Activated naive CD8-positive, alpha-beta T cell treated with anti-CD3 and anti-CD28 coated beads, Interleukin-2, amount 50 U/mL, for 24 hours (primary cell): ENCODE measurements at regions not wholly inside any gene's neighbourhood (a gene's known extent, or its start where the extent isn't known, plus 50 kb on each side); places are given as distances from the start of the nearest gene placed in this dataset.

Experiments
- ATAC-seq: fragments of 150-1000 bp; cut with Tn5 transposase; one replicate; pipeline ENCODE4 v1.10.0; 2021
- DNase-seq: peaks from one replicate; pipeline ENCODE4 v3.0.0; 2021
- H3K27ac Mint-ChIP-seq: one replicate; pipeline ENCODE4 v1.8.0; 2021; ENCODE audit warnings: mild to moderate bottlenecking, mixed read lengths
- H3K27me3 Mint-ChIP-seq: one replicate; pipeline ENCODE4 v1.8.0; 2021; ENCODE audit warnings: mixed read lengths
- H3K36me3 Mint-ChIP-seq: one replicate; pipeline ENCODE4 v1.8.0; 2021; ENCODE audit warnings: low read depth, mixed read lengths
- H3K4me1 Mint-ChIP-seq: one replicate; pipeline ENCODE4 v1.8.0; 2021; ENCODE audit warnings: mixed read lengths
- H3K4me3 Mint-ChIP-seq: one replicate; pipeline ENCODE4 v1.8.0; 2021; ENCODE audit warnings: mild to moderate bottlenecking, moderate library complexity, mixed read lengths
- H3K9me3 Mint-ChIP-seq: one replicate; pipeline ENCODE4 v1.8.0; 2021; ENCODE audit warnings: mixed read lengths

DNA sequence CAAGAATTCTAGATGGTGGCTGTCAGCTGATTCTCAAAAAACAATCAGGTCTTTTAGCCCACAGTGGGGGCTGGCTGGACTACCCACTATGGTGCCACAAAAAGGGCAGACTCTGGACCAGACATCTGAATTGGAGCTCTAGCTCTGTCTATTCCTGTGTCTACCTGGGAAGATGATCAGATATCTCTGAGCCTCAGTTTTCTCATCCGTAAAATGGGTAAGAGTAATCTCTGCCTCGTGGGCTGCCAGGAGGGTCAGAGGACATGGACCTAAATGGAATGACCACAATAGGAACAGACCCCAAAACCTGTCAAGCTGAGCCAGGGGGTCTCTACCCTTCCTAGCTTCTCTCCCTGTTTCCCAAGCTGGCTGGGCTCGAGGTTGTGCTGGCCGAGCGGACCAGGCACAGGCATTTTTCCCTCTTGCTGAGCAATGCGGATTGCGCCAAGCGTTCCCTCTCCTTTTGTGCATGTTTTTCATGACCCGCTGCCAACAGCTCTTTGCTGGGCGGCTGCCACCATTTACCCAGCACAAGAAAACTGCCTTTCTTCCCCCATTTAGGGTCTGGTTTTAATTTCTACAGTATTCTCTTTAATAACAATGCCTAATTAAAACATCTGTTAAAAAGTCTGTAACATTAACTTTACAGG is 74.7 kb upstream of the MAFB start:
- Mint-ChIP-seq H3K27ac (no peak overlapping the region), H3K27me3 (peaks cover 2% of the 10 kb centered on the region), H3K9me3 (no peaks in the 10 kb centered on the region), H3K4me3 (no peak overlapping the region), H3K36me3 (no peaks in the 10 kb centered on the region), H3K4me1 (no peaks in the 10 kb centered on the region)
- ATAC-seq (no peak), DNase-seq (no peak)

DNA sequence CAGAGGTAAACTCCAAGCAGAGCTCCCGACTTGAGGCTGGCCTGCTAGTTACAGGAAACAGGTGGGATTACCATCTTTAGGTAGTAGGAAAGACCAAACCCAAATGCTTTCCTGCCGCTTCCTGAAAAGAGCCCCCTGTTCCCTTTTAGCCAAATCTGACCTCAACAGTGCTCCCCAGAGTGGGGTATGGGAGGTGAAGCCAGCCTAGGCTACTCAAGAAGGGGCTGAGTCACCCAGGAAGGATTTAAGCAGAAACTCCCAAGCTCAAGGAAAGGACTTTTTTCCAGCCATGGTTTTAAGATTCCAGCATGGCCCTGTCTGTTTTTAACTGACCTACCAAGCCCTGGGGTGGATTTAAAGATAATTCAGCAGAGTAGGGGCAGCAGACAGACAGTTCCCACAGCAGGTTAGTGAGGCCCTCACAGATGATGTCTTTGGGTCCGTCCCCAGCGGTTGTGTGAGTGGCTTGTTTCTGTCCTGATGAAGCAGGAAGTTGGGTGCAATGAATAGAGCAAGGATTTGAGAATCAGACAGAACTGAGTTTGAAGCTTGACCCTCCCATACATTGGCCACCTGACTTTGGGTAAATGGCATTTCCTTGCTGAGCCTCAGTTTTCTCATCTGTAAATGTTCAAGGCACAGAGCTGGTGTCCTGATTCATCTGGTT is 76.9 kb upstream of the MAFB start:
- H3K4me3 Mint-ChIP-seq: no peak overlapping the region
- H3K27ac Mint-ChIP-seq: no peak overlapping the region
- no peaks in the 10 kb centered on the region for H3K9me3 Mint-ChIP-seq
- peaks cover 2% of the 10 kb centered on the region for H3K27me3 Mint-ChIP-seq
- H3K4me1 Mint-ChIP-seq: no peaks in the 10 kb centered on the region
- ATAC-seq: no peak
- no peaks in the 10 kb centered on the region for H3K36me3 Mint-ChIP-seq
- DNase-seq: no peak

DNA sequence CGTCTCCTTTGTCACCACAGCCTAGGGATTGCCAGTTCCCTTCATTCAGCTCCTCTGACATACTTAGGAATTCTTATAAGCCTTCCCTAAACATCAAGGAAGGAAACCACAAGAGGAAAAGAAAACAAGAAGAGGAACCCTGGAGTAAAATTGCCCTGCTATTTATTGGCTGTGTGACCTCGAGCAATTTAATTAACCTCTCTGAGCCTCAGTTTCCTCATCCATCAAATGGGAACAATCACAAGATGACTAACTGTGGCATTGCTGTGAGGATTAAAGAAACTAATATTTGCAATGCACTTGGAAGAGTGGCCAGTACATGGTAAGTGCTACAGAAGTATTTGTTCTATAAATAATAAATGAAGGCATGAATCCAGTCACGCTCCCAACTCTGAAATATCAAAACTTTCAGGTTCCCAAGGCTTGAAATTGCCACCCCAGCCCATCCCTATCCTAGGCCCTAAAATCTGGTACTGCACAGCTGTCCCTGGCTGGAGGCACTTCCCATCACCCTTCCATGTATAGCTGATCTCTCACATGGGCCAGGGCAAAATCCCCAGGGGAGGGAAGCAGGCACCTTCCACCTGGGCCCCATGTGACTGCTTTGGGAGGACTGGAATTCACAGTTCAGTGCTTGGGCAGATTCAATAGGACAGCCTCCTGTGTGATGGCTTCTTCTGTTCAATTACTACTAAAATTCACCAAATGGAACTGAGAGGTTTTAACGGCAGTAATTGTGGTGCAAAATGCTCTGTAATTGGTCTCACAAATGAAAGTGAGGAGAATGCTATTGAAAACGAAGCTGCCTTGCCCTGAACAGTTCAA is 78.0 kb upstream of the MAFB start:
- Mint-ChIP-seq H3K27ac (no peak overlapping the region), H3K4me1 (no peaks in the 10 kb centered on the region), H3K27me3 (peaks cover 2% of the 10 kb centered on the region), H3K36me3 (no peaks in the 10 kb centered on the region), H3K4me3 (no peak overlapping the region), H3K9me3 (no peaks in the 10 kb centered on the region)
- no peak for DNase-seq
- no peak for ATAC-seq

GRCh38 chr20:40767615-40767924 is 78.5 kb upstream of the MAFB start:
- Mint-ChIP-seq H3K36me3 (no peaks in the 10 kb centered on the region), H3K4me3 (no peak overlapping the region), H3K4me1 (no peaks in the 10 kb centered on the region), H3K9me3 (no peaks in the 10 kb centered on the region), H3K27me3 (peaks cover 2% of the 10 kb centered on the region), H3K27ac (no peak overlapping the region)
- ATAC-seq (no peak), DNase-seq (no peak)

DNA sequence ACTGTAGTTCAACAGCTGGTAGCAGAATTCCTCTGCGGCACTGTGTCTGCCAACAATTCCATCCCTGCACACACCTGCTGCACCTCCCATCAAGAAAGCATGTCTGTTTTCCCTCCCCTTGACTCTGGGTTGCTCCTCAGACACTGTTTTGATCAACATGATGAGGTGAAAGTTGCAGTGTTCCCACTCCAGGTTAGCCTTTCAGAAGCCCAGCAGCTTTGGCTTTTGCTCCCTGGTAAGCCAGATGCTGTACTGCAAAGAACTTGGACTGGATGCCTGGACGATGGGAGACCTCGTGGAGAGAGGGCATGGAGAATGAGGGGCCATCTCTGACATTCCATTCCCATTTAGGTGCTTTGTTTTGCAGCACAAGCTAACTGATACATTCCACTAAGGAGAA is 79.1 kb upstream of the MAFB start:
- H3K27ac Mint-ChIP-seq: no peak overlapping the region
- DNase-seq (no peak), ATAC-seq (no peak)
- H3K4me1 Mint-ChIP-seq: no peaks in the 10 kb centered on the region
- H3K4me3 Mint-ChIP-seq: no peak overlapping the region
- no peaks in the 10 kb centered on the region for H3K9me3 Mint-ChIP-seq
- no peaks in the 10 kb centered on the region for H3K36me3 Mint-ChIP-seq
- peaks cover 2% of the 10 kb centered on the region for H3K27me3 Mint-ChIP-seq

- ATAC-seq: no peak
- no peak overlapping the region for H3K4me3 Mint-ChIP-seq
- DNase-seq: no peak
- no peaks in the 10 kb centered on the region for H3K9me3 Mint-ChIP-seq
- H3K27me3 Mint-ChIP-seq: no peaks in the 10 kb centered on the region
- H3K27ac Mint-ChIP-seq: no peak overlapping the region
- no peaks in the 10 kb centered on the region for H3K36me3 Mint-ChIP-seq
- H3K4me1 Mint-ChIP-seq: no peaks in the 10 kb centered on the region
Observed at GRCh38 chr20:40769677-40770285, 80.7 kb upstream of the MAFB start.

DNA sequence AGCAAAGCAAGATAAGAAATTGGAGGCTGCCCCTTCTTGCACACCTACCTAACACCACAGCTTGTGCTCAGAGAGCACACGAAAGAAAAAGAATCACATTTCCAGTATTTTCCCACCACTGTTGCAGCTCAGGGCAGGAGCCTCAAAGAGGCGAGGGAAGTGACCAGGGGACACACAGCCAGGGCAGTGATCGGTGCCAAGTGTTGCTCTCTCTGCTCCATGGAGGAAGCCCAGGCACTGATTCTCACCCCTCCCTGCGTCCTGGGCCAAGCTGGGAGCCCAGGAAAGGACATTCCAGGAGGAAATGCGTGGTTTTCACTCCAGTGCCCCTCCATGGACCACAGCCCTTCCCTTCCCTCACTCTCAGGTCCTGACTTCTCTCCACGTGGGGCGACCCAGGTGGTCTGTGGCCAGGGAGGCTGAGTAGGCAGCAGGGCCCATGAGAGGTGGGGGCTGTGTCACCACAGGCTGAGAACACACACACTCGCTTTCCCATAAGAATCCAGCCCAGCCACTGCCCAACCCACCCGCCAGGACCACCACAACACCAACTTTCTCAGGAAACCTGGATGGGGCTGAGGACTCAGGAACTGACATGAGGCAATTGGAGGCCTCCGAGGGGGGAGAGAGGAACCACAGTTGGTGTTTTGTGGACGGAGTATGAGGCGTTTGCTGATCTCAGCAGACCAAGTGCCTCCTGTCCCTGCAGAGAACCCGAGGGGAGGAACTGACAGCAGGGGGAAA is 81.7 kb upstream of the MAFB start:
- no peak for ATAC-seq

GRCh38 chr20:40771308-40771610 is 82.2 kb upstream of the MAFB start:
- no peaks in the 10 kb centered on the region for H3K9me3 Mint-ChIP-seq
- H3K27me3 Mint-ChIP-seq: no peaks in the 10 kb centered on the region
- no peaks in the 10 kb centered on the region for H3K4me1 Mint-ChIP-seq
- H3K4me3 Mint-ChIP-seq: no peak overlapping the region
- DNase-seq (no peak), ATAC-seq (no peak)
- no peak overlapping the region for H3K27ac Mint-ChIP-seq
- no peaks in the 10 kb centered on the region for H3K36me3 Mint-ChIP-seq

More for the DNA sequence above, 81.7 kb upstream of the MAFB start:
- DNase-seq: no peak
- no peaks in the 10 kb centered on the region for H3K9me3 Mint-ChIP-seq
- no peaks in the 10 kb centered on the region for H3K27me3 Mint-ChIP-seq
- H3K4me1 Mint-ChIP-seq: no peaks in the 10 kb centered on the region
- no peak overlapping the region for H3K27ac Mint-ChIP-seq
- H3K4me3 Mint-ChIP-seq: no peak overlapping the region
- H3K36me3 Mint-ChIP-seq: no peaks in the 10 kb centered on the region

GRCh38 chr20:40771848-40772511 is 82.9 kb upstream of the MAFB start:
- Mint-ChIP-seq H3K27ac (no peak overlapping the region), H3K4me3 (no peak overlapping the region), H3K36me3 (no peaks in the 10 kb centered on the region), H3K4me1 (no peaks in the 10 kb centered on the region), H3K9me3 (no peaks in the 10 kb centered on the region), H3K27me3 (no peaks in the 10 kb centered on the region)
- no peak for DNase-seq
- ATAC-seq: no peak

- H3K4me1 Mint-ChIP-seq: no peaks in the 10 kb centered on the region
- no peak overlapping the region for H3K27ac Mint-ChIP-seq
- DNase-seq (no peak), ATAC-seq (no peak)
- H3K9me3 Mint-ChIP-seq: no peaks in the 10 kb centered on the region
- no peak overlapping the region for H3K4me3 Mint-ChIP-seq
- no peaks in the 10 kb centered on the region for H3K27me3 Mint-ChIP-seq
- no peaks in the 10 kb centered on the region for H3K36me3 Mint-ChIP-seq
Observed at GRCh38 chr20:40773376-40773775, 84.3 kb upstream of the MAFB start.

DNA sequence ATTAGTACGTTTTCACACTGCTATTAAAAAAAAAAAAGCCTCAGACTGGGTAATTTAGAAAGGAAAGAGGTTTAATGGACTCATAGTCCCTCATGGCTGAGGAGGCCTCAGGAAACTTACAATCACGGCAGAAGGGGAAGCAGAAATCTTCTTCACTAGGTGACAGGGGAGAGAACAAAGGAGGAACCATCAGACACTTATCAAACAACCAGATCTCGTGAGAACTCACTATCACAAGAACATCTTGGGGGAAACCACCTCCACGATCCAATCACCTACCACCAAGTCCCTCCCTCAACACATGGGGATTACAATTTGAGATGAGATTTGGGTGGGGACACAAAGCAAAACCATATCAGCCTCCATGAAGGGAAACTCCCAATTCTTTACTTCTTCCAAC is 85.2 kb upstream of the MAFB start:
- ATAC-seq: no peak
- Mint-ChIP-seq H3K9me3 (no peaks in the 10 kb centered on the region), H3K4me3 (no peak overlapping the region), H3K27me3 (peaks cover 2% of the 10 kb centered on the region), H3K36me3 (no peaks in the 10 kb centered on the region), H3K27ac (no peak overlapping the region), H3K4me1 (no peaks in the 10 kb centered on the region)
- DNase-seq: no peak

DNA sequence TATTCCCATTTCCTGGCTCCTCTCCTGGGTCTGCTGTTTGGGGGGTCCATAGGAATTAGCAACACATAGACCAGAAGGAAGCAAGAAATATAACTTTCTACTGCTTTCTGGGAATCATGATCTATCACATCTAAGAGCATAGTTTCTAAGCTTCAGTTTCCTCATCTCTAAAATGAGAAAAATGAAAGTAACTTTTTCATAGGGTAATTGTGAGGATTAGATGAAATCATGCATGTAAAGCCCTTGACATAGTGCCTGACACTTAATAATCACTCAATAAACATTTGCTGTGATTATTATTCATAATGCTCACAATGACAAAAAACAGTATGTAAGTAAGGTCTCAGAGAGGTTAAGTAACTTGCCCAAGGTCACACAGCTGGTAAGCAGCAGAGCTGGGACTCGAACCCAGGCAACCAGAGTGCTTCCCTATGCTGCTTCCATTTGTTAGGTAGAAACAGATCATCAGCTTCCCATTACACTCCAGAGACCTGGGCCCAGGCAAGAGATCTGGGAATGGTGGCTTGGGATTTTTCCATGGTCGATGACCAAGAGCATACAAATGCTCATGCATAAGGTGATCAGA is 86.6 kb upstream of the MAFB start:
- no peak for DNase-seq
- no peak overlapping the region for H3K4me3 Mint-ChIP-seq
- peaks cover 2% of the 10 kb centered on the region for H3K27me3 Mint-ChIP-seq
- no peaks in the 10 kb centered on the region for H3K9me3 Mint-ChIP-seq
- H3K27ac Mint-ChIP-seq: no peak overlapping the region
- no peaks in the 10 kb centered on the region for H3K36me3 Mint-ChIP-seq
- ATAC-seq: no peak
- no peaks in the 10 kb centered on the region for H3K4me1 Mint-ChIP-seq

DNA sequence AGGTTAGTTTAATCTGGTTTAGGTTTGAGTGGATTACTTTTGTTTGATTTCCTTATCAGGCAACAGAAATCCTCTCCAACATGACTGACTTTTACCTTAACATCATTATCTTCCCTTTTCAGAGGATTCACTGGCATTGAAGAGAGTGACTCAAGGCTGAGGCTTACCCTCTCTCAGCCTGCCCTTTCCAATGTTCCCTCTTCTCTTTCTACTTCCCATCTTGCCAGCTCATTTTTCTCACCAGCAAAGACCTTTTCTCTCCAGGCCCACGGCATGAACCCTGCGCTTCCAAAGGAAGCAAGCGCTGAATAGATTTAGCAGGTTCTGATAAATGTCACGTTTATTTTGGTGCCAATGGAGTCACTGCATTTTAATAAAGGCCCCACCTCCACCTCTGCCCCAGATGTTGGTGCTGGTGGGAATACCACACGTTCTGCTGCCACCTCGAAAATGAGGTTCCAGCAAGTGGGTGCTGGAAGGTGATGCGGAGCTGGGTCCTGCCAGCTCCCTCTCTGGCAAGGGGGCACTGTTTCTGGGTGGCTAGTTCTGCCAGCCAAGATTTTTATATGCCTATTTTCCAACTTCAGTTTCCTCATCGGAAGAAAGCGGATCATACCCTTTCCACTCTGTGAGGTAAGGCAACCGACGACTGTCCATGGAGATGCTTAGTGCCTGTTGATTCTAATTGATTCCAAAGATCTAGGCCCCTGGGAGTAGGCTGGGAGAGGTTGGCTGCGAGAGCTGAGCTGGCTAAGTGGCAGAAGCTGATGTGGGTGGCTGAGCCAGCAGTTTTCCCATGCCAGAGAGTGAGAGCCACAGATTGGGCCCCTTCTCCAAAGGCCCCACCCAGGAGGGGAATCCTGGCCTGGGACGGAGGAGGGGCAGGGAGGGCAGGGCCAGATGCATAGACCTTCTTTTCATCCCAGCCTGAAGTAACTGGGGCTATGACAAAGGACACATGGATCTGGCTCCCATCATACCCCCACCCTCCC is 87.7 kb upstream of the MAFB start:
- DNase-seq (no peak), ATAC-seq (no peak)
- no peaks in the 10 kb centered on the region for H3K9me3 Mint-ChIP-seq
- no peak overlapping the region for H3K4me3 Mint-ChIP-seq
- H3K27me3 Mint-ChIP-seq: peaks cover 2% of the 10 kb centered on the region
- no peaks in the 10 kb centered on the region for H3K36me3 Mint-ChIP-seq
- H3K4me1 Mint-ChIP-seq: no peaks in the 10 kb centered on the region
- H3K27ac Mint-ChIP-seq: no peak overlapping the region
